Limb (tissue), 2 donors: ENCODE measurements at regions not wholly inside any gene's neighbourhood (a gene's known extent, or its start where the extent isn't known, plus 50 kb on each side); places are given as distances from the start of the nearest gene placed in this dataset.
A peak's percentile ranks its signal among the peaks of the same experiment; 100 is the strongest.

Experiments
- DNase-seq, 2 donors: peaks; one replicate each; pipeline ENCODE4 v3.0.0-alpha.2; 2016; ENCODE audit errors: extremely low spot score in 2 of 2

- DNase-seq: no peak
These were observed 60.2 kb downstream of the PDE6H start for GRCh38 chr12:15033029-15033428.

- DNase-seq: no peak
These were observed 60.8 kb downstream of the PDE6H start for GRCh38 chr12:15033641-15034040.

- DNase-seq: no peak
These were observed 62.3 kb downstream of the PDE6H start for GRCh38 chr12:15035185-15035584.

DNA sequence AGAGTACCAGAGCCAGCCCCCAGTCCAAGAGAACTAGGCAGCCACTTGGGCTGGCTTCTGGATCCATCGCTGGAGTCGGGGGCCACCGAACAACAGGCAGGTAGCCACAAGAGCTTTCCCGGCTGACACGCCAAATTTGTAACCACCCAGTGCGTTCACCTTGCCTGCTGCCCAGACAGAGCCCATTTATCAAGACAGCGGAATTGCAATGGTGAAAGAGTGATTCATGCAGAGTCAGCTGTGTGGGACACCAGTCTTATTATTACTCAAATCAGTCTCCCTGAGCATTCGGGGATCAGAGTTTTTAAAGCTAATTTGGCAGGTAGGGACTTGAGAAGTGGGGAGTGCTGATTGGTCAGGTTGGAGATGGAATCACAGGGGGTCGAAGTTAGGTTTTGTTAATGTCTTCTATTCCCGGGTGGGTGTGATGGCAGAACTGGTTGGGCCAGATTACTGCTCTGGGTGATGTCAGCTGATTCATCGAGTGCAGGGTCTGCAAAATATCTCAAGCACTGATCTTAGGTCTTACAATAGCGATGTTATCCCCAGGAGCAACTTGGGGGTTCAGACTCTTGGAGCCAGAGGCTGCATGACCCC, 64.3 kb downstream of the PDE6H start:
- no peak for DNase-seq

DNA sequence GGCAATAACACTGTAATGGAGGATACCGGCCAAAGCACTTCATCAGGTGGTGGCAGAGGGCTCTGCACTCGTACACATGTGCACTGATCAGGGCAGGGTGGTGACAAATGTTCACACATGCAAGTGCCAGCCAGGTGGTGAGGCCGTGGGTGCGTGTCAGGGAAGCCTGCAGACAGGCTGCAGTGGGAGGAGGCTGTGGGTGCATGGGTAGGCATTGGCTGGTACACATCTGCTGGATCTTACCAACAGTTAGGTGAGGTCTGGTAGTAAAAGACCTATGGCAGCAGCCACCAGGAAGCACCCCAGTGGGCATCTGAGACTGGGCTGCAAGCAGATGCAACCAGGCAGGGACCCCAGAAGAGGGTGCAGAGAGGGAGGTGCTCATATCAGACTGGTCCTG, 65.3 kb downstream of the PDE6H start:
- DNase-seq: no peak

GRCh38 chr12:15044471-15044870, 71.6 kb downstream of the PDE6H start:
- DNase-seq: no peak

- no peak for DNase-seq
These were observed 72.6 kb downstream of the PDE6H start for GRCh38 chr12:15045451-15045850.

DNA sequence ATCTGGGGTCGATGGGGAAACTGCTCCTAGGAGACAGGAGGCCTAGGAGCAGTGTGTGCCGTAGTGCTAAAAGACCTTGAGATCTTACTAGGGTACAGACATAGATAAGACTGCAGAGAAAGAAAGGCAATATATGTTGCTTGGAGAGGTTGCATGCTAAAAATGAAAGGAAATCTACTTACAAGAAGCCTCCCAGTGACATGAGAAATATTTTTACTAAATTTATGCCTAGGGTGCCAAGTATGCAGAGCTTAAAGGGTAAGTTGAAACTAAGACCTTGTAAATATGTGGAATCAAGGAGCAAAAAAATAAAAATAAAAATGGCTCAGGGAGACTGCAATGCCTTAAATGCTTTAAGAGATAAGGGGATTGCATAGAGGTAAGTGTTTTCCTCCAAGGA, 74.8 kb downstream of the PDE6H start:
- DNase-seq: no peak

DNA sequence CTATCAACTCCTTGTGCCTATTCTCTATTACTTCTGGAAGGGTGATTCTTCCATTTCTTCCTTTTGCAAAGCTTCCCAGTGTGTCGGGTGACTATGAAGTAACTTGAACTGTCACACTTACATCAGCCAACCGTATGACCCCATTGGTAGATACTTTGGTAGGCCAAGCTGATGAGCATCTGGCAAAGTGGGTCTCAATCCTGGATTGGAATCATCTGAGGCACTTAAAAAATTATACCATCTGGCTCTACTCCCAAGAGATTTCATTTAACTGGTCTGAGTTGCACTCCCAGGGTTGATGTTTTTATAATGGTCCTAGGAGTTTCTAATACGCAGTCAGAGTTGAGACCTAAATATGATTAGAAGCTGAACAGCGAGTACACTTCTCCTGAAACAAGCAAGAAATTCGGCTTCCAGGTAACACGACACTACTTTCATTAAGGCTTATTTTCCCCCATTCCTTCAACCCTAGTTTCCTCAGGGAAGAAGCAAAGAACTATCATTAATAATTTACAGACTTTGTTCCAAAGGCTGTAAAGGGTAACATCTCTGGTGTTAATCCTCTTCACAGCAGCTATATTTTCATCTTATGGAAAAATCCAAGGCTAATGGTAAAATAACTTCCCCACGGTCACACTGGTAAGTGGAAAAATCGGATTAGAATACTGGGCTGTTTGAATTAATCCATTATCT, 76.8 kb downstream of the PDE6H start:
- DNase-seq: no peak

DNA sequence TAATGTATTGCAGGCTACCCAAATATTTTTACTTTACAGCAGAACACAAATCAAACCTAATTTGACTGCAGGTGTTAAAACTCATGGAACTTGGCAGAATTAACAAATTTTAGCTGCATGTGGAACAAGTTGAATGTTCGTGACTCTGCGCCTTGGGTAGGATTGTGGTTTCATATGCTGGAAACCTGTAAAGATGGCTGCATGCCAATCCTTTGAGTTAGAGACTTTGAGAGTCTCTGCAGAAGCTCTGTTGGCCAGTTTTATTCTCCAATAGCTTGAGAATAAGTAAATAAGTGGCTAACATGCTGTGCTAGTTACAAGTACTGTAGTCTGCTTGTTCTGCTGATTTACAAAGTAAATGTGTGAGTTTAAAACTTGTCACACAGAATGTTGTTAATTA, 77.8 kb downstream of the PDE6H start:
- peak; percentile 47 to 75 for DNase-seq

- peak in 1 of 2 donors; percentile 66 for DNase-seq
These were observed 79.8 kb downstream of the PDE6H start for GRCh38 chr12:15052691-15053090.

- DNase-seq: no peak
These were observed 83.4 kb downstream of the PDE6H start for GRCh38 chr12:15056218-15056617.
